ENCODE measurements at regions not wholly inside any gene's neighbourhood (a gene's known extent, or its start where the extent isn't known, plus 50 kb on each side); places are given as distances from the start of the nearest gene placed in this dataset.
A peak's percentile ranks its signal among the peaks of the same experiment; 100 is the strongest.
"Not testable (repeated sequence)": the region's sequence is repeated elsewhere in the genome, so short reads cannot be mapped to it uniquely, and the experiment has no call there.

DNA sequence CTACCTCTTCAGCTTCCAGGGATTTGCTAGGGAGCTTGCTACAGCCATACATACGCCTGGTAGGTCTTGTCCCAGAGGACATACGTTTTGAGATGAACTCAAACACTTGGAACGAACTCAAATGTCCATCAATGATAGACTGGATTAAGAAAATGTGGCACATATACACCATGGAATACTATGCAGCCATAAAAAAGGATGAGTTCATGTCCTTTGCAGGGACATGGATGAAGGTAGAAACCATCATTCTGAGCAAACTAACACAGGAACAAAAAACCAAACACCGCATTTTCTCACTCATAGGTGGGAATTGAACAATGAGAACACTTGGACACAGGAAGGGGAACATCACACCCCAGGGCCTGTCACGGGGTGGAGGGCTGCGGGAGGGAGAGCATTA, 68.6 kb upstream of the SGK1 start:
- not testable (repeated sequence) for DNase-seq

DNA sequence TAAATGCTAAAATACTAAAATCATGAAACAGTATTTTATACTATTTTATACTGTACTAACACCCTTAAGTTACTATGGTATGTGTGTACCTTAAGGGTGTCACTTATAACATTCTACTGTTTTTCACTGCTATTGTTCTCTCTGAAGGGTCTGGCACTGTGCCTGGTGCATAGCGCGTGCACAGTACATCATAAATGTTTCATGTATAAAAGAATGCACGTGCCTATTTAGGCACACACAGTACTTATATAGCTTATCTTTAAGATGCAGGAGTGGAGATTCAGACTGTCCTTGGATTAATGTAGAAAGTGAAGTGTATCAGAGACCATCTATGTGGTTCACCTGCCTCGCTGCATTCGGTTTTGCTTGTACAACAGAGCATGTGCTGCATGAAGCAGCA, 64.0 kb upstream of the SGK1 start:
- DNase-seq: no peak

DNA sequence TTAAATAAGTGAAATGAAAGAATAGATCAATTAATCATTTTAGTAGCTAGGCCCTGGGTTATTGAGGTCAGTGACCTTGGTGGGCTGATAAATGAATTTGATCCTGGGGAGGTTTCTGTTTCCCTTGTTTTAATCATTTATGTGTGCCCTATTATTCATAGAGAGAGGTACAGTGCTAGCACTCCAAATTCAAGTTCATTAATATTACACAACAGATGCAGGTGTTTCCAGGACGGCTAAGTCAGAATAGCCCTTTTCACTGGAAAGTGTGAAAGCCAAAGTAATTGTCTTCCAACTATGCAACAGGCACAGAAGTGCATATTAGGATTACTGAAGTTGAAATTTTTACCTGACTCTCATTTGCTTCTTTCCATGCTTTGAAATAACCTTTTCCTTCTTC, 61.7 kb upstream of the SGK1 start:
- no peak for DNase-seq

DNA sequence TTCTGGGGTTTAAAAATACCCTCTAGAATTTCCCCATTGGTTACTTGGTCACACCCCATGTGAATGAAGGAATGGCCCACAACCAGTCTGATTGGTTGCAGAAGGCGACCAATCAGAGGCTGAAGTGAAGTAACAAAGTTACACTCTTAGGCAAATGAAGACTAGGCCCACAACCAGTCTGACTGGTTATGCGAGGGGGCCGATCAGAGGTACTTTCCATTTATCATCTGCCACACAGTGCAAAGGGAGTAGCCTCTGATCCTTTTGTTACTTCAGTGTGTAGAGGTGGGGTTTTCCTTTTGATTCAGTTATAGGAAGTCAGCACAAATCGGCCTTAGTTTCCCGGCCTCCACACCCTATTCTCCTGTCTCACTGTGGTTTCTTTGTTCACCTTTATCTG, 61.2 kb upstream of the SGK1 start:
- DNase-seq: peak; percentile 50

DNA sequence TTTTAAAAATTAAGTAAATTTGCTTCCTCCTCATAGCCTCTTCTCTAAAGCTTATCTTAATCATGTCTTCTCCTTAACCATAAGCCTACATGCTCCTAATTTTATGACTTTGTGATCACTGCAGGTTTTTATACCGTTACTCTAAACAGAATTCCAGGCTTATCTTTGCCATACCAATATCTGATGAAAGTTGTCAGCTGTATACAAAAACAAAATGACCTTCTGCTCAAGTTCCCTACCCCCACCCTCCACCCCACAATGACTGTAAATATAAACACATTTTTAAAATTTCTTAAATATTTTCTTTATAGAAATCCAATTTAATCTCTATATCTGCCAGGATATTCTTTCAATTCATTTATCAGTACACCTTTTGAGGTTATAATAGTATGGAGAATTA, 60.5 kb upstream of the SGK1 start:
- DNase-seq: no peak

DNA sequence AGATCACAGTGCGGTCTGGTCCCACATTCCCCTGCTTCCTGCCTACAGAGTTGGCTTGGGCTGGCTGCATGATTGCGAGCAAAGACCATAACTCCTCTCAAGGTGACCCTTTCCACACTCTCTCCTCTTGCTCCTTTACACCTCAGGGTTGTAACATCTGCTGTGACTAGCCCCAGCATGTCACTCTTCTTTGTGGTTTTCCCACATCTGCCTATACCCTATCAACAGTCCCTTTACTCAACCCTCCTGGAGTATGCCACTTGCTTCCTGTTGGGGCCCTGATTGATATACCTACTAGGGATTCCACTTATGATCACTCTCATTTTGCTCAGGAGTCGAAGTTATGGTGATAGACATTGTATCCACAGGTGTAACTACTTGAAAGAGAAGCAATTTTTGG, 58.9 kb upstream of the SGK1 start:
- no peak for DNase-seq

DNA sequence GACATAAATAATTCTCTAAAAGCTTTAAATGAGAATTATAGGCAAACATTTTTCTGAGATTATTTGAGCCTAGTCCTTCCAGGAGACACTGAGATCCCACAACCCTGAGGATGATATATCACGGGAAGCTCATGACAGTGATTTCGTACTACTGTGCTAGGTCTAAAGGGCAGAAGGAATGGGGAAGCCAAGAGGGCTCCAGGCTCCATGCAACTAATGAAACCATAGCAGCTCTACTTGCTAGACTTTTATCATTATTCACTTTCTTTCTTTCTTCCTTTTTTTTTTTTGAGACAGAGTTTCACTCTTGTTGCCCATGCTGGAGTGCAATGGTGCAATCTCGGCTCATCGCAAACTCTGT, 57.3 kb upstream of the SGK1 start:
- no peak for DNase-seq

DNA sequence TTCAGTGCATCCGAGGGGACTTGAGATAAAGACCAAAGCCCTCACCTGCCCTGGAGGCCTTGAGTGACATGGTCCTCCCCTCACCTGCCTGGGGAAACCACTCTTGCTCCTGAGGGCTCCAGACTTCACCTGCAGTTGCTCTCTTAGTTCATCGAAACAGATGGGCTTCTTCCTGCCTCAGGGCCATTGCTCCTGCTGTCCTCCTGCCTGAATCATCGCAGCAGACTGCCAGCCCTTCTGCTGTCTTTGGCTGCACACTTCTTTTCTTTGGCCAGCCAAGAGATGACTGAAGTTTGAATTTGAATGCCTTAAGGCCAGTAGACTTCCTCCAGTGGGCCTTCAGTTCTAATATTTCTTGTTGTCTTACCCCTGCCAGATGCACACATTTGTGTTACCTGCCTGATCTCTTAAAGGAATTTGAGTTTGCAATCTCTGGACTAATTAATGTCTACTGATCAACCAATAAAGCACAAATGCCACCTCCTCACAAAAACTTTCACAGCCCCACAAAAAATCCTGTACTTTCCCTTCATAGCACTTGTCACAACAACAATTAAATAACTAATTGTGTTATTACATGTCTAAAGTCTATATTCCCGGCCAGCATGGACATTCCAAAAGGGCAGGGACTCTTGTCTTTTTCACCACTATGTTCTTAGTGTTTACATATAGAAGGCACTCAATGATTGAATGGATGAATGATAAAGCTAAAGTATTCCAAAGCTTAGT, 56.7 kb upstream of the SGK1 start:
- no peak for DNase-seq

DNA sequence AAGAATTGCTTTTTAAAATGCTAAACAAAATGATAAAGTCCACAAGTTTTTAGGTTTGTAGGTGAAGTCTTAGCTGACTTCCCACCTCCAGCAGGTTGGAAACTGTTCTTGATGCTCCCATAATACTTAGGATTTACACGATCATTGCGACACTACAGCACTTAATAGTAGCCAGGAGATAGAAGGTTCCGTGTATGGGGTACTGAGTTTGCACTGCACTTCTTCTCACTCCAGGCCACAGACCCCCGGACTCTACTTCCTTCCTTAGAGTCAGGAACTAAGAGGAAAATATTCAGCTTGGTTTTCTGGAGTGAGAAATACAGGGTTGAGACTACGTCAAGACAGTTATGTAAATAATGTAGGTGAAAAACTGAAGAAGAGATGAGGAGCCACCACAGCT, 56.1 kb upstream of the SGK1 start:
- no peak for DNase-seq

DNA sequence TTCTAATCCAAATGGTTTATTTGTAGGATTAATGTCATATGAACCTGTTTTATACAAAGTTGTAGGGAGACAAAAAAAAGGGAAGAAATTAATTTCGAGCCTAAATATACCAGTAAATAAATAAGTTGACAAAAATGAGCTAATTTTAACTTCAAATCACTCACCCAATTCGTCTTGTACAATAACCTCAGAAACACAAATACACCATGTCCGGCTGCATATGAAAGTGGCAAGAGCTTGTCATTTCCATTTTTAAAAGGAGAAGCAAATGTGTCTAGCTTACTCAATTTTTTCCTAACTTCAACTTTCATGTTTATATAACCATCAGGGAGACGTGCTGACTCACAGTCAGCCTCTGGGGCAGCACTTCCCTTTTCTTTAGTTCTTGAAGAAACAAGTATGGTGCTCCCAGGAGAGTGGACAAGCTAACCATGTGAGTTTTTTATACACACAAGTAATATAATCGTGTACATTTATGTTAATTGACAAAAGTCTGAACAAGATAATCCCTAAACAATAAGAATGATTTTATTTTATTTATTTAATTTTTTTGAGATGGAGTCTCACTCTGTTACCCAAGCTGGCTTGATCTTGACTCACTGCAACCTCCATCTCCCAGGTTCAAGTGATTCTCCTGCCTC, 55.5 kb upstream of the SGK1 start:
- DNase-seq: no peak

DNA sequence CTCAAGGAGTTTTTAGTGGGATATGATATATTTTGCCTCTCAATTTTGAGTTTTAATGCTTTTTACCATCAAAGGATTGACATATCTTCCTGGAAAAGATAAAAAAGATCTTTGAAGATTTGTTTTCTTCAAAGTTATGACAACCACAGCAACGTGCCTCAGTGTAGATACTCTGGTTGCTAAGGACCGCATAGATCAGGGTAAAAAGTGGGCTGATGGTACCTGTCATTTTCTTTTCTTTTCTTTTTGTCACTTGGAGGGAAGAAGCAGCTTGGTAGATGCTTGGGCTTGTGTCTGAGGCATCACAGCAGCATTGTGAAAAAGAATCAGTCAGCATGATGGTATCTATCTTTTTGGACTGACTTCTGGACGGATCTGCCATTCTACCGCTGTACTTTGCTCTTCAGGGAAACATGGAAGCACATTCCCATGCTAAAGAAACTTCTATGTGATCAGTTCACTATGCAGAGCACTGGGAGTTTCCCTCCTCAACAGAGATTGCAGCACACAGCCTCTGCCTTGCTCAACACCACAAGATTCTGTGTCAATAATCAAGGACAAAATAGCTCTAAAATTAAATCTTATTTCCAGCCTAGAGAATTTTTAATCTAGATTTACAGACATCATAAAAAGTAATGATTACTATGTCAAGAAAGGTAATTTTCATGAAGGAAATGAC, 54.8 kb upstream of the SGK1 start:
- no peak for DNase-seq

DNA sequence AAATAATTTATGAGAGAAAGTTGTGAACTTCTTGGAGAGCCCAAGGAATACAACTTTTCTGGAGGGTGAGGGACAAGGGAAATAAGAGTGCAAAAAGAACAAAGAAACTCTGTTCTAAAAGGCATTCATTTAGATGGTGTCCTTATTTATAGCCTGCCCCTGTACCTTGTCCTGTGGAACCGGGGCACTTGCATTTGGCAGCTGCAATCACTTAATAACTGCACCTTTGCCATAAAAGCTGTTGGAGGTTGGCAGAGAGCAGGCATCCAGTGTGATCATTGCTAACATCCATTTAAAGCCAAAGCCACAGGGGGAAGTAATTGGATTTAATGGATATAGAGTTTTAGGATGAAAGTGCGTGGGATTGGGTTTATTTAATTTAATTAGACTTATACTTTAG, 50.8 kb upstream of the SGK1 start:
- no peak for DNase-seq

Measured in stimulated activated CD8-positive, alpha-beta memory T cell treated with anti-CD3 and anti-CD28 coated beads, Interleukin-4, amount 100 ng/mL, for 48 hours (primary cell).